WTC11 (cell line): ENCODE measurements at regions not wholly inside any gene's neighbourhood (a gene's known extent, or its start where the extent isn't known, plus 50 kb on each side); places are given as distances from the start of the nearest gene placed in this dataset.
A peak's percentile ranks its signal among the peaks of the same experiment; 100 is the strongest.

Experiments
- ATAC-seq: fragments of 200-7000 bp; cut with Tn5 transposase; 2 replicates; pipeline ENCODE4 v1.10.0; 2021; ENCODE audit warnings: mild to moderate bottlenecking, moderate library complexity
- CTCF ChIA-PET: fragments of 300-600 bp; sonication (Branson Sonifier 250); formaldehyde crosslinking; loops from one replicate; lab custom pipeline; 2021; ENCODE audit warnings: antibody characterized with exemption; lab: Charles Lee
- POLR2A ChIA-PET: fragments of 350-600 bp; sonication (Branson Sonifier 250); formaldehyde crosslinking; loops from one replicate; lab custom pipeline; 2021; ENCODE audit warnings: antibody characterized with exemption; lab: Charles Lee
- DNase-seq: peaks from one replicate; pipeline ENCODE4 v3.0.0; 2021; ENCODE audit warnings: low spot score
- H3K27ac Mint-ChIP-seq: 2 replicates; pipeline ENCODE4 v1.8.0; 2021; ENCODE audit warnings: mixed read lengths
- H3K27me3 Mint-ChIP-seq: 2 replicates; pipeline ENCODE4 v1.8.0; 2021; ENCODE audit warnings: low read depth, mild to moderate bottlenecking, moderate library complexity, mixed read lengths
- H3K36me3 Mint-ChIP-seq: 2 replicates; pipeline ENCODE4 v1.8.0; 2021; ENCODE audit warnings: mixed read lengths
- H3K4me1 Mint-ChIP-seq: 2 replicates; pipeline ENCODE4 v1.8.0; 2022; ENCODE audit warnings: mixed read lengths
- H3K4me3 Mint-ChIP-seq: 2 replicates; pipeline ENCODE4 v1.8.0; 2021; ENCODE audit warnings: mild to moderate bottlenecking, moderate library complexity, mixed read lengths
- H3K9me3 Mint-ChIP-seq: 2 replicates; pipeline ENCODE4 v1.8.0; 2021; ENCODE audit warnings: mixed read lengths
- FOXK1 ChIP-seq: sonication (generic); formaldehyde crosslinking; IDR thresholded peaks from 2 replicates; pipeline ENCODE4 v1.8.0; 2022; ENCODE audit warnings: mild to moderate bottlenecking, moderate library complexity, missing genetic modification reagents
- JAZF1 ChIP-seq: fragments of 250-450 bp; sonication (Bioruptor Pico); IDR thresholded peaks from 2 replicates; pipeline ENCODE4 v1.9.0; 2021; ENCODE audit warnings: moderate library complexity, mild to moderate bottlenecking, inconsistent platforms
- JUN ChIP-seq: sonication (generic); formaldehyde crosslinking; IDR thresholded peaks from 2 replicates; pipeline ENCODE4 v1.8.0; 2023; ENCODE audit warnings: mild to moderate bottlenecking, missing genetic modification reagents
- NFE2L1 ChIP-seq: sonication (generic); formaldehyde crosslinking; IDR thresholded peaks from 2 replicates; pipeline ENCODE4 v1.8.1; 2023; ENCODE audit warnings: missing genetic modification reagents
- NR3C1 ChIP-seq: sonication (generic); formaldehyde crosslinking; conservative IDR thresholded peaks from 2 replicates; pipeline ENCODE4 v1.8.1; 2023; ENCODE audit warnings: low read depth, mild to moderate bottlenecking, missing genetic modification reagents
- SOX15 ChIP-seq: fragments of 250-450 bp; sonication (Bioruptor Pico); IDR thresholded peaks from 2 replicates; pipeline ENCODE4 v1.9.0; 2021; ENCODE audit warnings: mild to moderate bottlenecking
- ZBTB21 ChIP-seq: sonication (generic); formaldehyde crosslinking; IDR thresholded peaks from 2 replicates; pipeline ENCODE4 v1.8.1; 2023; ENCODE audit warnings: mild to moderate bottlenecking, missing genetic modification reagents, borderline replicate concordance
- ZNF138 ChIP-seq: sonication (generic); formaldehyde crosslinking; conservative IDR thresholded peaks from 2 replicates; pipeline ENCODE4 v1.8.1; 2022; ENCODE audit warnings: mild to moderate bottlenecking, moderate library complexity, missing genetic modification reagents
- ZNF317 ChIP-seq: sonication (generic); formaldehyde crosslinking; IDR thresholded peaks from 2 replicates; pipeline ENCODE4 v1.8.1; 2023; ENCODE audit warnings: low read depth, mild to moderate bottlenecking, moderate library complexity, missing genetic modification reagents, borderline replicate concordance
- TF ChIP-seq, protein P1 (sequence below): sonication (generic); formaldehyde crosslinking; conservative IDR thresholded peaks from 2 replicates; pipeline ENCODE4 v1.8.1; 2023; ENCODE audit warnings: mild to moderate bottlenecking, low read depth, missing genetic modification reagents, moderate library complexity
- TF ChIP-seq, protein P2 (sequence below): sonication (generic); formaldehyde crosslinking; IDR thresholded peaks from 2 replicates; pipeline ENCODE4 v1.8.1; 2022; ENCODE audit warnings: mild to moderate bottlenecking, moderate library complexity, missing genetic modification reagents
- TF ChIP-seq, protein P3 (sequence below): sonication (generic); formaldehyde crosslinking; IDR thresholded peaks from 2 replicates; pipeline ENCODE4 v1.8.0; 2023; ENCODE audit warnings: mild to moderate bottlenecking, missing genetic modification reagents
- TF ChIP-seq, protein P4 (sequence below): sonication (generic); formaldehyde crosslinking; IDR thresholded peaks from 2 replicates; pipeline ENCODE4 v1.8.1; 2022; ENCODE audit warnings: low read depth, missing genetic modification reagents, borderline replicate concordance
- TF ChIP-seq, protein P5 (sequence below): sonication (generic); formaldehyde crosslinking; IDR thresholded peaks from 2 replicates; pipeline ENCODE4 v1.8.1; 2023; ENCODE audit warnings: mild to moderate bottlenecking, missing genetic modification reagents, borderline replicate concordance
- TF ChIP-seq, protein P6 (sequence below): fragments of 250-450 bp; sonication (Bioruptor Pico); IDR thresholded peaks from 2 replicates; pipeline ENCODE4 v2.1.2; 2022; ENCODE audit warnings: mild to moderate bottlenecking, moderate library complexity
- TF ChIP-seq, protein P7 (sequence below): fragments of 250-450 bp; sonication (Bioruptor Pico); conservative IDR thresholded peaks from 2 replicates; pipeline ENCODE4 v1.9.0; 2021; ENCODE audit warnings: mild to moderate bottlenecking
- TF ChIP-seq, protein P8 (sequence below): sonication (generic); formaldehyde crosslinking; IDR thresholded peaks from 2 replicates; pipeline ENCODE4 v1.8.1; 2023; ENCODE audit warnings: mild to moderate bottlenecking, missing genetic modification reagents
- TF ChIP-seq, protein P9 (sequence below): sonication (generic); formaldehyde crosslinking; IDR thresholded peaks from 2 replicates; pipeline ENCODE4 v1.8.0; 2023; ENCODE audit warnings: missing genetic modification reagents

DNA sequence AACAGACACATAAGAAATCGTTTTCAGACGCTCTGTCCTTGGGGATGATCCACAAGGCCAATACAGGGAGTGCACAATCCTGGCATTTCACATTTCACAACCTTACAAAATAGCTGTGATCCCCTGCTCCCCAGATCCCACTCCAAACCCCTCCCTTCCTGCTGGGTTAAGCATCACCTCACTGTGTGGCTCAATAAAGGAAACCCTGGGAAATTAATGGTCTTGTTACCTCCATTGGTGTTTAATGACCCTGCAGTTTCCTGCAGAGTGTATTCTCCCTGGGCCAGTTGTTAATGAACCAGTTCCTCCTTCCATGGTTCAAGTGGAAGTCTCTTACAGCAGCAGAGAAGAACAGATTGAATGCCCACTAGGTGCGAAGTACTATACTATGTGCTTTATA lies 334.7 kb downstream of the OMA1 start:
- CTCF ChIA-PET, result no interaction called here
- no peak for TF ChIP-seq NFE2L1 (CRISPR knock-in tag)
- no peak for TF ChIP-seq NR3C1 (CRISPR knock-in tag)
- TF ChIP-seq, protein P1, sequence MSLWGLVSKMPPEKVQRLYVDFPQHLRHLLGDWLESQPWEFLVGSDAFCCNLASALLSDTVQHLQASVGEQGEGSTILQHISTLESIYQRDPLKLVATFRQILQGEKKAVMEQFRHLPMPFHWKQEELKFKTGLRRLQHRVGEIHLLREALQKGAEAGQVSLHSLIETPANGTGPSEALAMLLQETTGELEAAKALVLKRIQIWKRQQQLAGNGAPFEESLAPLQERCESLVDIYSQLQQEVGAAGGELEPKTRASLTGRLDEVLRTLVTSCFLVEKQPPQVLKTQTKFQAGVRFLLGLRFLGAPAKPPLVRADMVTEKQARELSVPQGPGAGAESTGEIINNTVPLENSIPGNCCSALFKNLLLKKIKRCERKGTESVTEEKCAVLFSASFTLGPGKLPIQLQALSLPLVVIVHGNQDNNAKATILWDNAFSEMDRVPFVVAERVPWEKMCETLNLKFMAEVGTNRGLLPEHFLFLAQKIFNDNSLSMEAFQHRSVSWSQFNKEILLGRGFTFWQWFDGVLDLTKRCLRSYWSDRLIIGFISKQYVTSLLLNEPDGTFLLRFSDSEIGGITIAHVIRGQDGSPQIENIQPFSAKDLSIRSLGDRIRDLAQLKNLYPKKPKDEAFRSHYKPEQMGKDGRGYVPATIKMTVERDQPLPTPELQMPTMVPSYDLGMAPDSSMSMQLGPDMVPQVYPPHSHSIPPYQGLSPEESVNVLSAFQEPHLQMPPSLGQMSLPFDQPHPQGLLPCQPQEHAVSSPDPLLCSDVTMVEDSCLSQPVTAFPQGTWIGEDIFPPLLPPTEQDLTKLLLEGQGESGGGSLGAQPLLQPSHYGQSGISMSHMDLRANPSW (CRISPR knock-in tag), result no peak
- TF ChIP-seq, protein P2, sequence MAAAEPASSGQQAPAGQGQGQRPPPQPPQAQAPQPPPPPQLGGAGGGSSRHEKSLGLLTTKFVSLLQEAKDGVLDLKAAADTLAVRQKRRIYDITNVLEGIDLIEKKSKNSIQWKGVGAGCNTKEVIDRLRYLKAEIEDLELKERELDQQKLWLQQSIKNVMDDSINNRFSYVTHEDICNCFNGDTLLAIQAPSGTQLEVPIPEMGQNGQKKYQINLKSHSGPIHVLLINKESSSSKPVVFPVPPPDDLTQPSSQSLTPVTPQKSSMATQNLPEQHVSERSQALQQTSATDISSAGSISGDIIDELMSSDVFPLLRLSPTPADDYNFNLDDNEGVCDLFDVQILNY (CRISPR knock-in tag), result no peak
- no peak for TF ChIP-seq ZNF317
- TF ChIP-seq, protein P3, sequence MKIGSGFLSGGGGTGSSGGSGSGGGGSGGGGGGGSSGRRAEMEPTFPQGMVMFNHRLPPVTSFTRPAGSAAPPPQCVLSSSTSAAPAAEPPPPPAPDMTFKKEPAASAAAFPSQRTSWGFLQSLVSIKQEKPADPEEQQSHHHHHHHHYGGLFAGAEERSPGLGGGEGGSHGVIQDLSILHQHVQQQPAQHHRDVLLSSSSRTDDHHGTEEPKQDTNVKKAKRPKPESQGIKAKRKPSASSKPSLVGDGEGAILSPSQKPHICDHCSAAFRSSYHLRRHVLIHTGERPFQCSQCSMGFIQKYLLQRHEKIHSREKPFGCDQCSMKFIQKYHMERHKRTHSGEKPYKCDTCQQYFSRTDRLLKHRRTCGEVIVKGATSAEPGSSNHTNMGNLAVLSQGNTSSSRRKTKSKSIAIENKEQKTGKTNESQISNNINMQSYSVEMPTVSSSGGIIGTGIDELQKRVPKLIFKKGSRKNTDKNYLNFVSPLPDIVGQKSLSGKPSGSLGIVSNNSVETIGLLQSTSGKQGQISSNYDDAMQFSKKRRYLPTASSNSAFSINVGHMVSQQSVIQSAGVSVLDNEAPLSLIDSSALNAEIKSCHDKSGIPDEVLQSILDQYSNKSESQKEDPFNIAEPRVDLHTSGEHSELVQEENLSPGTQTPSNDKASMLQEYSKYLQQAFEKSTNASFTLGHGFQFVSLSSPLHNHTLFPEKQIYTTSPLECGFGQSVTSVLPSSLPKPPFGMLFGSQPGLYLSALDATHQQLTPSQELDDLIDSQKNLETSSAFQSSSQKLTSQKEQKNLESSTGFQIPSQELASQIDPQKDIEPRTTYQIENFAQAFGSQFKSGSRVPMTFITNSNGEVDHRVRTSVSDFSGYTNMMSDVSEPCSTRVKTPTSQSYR (CRISPR knock-in tag), result no peak
- TF ChIP-seq JUN (CRISPR knock-in tag), result no peak
- TF ChIP-seq JAZF1 (CRISPR knock-in tag), result no peak
- TF ChIP-seq, protein P4, sequence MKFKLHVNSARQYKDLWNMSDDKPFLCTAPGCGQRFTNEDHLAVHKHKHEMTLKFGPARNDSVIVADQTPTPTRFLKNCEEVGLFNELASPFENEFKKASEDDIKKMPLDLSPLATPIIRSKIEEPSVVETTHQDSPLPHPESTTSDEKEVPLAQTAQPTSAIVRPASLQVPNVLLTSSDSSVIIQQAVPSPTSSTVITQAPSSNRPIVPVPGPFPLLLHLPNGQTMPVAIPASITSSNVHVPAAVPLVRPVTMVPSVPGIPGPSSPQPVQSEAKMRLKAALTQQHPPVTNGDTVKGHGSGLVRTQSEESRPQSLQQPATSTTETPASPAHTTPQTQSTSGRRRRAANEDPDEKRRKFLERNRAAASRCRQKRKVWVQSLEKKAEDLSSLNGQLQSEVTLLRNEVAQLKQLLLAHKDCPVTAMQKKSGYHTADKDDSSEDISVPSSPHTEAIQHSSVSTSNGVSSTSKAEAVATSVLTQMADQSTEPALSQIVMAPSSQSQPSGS (CRISPR knock-in tag), result no peak
- TF ChIP-seq, protein P5, sequence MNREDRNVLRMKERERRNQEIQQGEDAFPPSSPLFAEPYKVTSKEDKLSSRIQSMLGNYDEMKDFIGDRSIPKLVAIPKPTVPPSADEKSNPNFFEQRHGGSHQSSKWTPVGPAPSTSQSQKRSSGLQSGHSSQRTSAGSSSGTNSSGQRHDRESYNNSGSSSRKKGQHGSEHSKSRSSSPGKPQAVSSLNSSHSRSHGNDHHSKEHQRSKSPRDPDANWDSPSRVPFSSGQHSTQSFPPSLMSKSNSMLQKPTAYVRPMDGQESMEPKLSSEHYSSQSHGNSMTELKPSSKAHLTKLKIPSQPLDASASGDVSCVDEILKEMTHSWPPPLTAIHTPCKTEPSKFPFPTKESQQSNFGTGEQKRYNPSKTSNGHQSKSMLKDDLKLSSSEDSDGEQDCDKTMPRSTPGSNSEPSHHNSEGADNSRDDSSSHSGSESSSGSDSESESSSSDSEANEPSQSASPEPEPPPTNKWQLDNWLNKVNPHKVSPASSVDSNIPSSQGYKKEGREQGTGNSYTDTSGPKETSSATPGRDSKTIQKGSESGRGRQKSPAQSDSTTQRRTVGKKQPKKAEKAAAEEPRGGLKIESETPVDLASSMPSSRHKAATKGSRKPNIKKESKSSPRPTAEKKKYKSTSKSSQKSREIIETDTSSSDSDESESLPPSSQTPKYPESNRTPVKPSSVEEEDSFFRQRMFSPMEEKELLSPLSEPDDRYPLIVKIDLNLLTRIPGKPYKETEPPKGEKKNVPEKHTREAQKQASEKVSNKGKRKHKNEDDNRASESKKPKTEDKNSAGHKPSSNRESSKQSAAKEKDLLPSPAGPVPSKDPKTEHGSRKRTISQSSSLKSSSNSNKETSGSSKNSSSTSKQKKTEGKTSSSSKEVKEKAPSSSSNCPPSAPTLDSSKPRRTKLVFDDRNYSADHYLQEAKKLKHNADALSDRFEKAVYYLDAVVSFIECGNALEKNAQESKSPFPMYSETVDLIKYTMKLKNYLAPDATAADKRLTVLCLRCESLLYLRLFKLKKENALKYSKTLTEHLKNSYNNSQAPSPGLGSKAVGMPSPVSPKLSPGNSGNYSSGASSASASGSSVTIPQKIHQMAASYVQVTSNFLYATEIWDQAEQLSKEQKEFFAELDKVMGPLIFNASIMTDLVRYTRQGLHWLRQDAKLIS (CRISPR knock-in tag), result no peak
- TF ChIP-seq SOX15 (CRISPR knock-in tag), result no peak
- TF ChIP-seq, protein P6, sequence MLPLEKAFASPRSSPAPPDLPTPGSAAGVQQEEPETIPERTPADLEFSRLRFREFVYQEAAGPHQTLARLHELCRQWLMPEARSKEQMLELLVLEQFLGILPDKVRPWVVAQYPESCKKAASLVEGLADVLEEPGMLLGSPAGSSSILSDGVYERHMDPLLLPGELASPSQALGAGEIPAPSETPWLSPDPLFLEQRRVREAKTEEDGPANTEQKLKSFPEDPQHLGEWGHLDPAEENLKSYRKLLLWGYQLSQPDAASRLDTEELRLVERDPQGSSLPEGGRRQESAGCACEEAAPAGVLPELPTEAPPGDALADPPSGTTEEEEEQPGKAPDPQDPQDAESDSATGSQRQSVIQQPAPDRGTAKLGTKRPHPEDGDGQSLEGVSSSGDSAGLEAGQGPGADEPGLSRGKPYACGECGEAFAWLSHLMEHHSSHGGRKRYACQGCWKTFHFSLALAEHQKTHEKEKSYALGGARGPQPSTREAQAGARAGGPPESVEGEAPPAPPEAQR, result no peak
- TF ChIP-seq, protein P7, sequence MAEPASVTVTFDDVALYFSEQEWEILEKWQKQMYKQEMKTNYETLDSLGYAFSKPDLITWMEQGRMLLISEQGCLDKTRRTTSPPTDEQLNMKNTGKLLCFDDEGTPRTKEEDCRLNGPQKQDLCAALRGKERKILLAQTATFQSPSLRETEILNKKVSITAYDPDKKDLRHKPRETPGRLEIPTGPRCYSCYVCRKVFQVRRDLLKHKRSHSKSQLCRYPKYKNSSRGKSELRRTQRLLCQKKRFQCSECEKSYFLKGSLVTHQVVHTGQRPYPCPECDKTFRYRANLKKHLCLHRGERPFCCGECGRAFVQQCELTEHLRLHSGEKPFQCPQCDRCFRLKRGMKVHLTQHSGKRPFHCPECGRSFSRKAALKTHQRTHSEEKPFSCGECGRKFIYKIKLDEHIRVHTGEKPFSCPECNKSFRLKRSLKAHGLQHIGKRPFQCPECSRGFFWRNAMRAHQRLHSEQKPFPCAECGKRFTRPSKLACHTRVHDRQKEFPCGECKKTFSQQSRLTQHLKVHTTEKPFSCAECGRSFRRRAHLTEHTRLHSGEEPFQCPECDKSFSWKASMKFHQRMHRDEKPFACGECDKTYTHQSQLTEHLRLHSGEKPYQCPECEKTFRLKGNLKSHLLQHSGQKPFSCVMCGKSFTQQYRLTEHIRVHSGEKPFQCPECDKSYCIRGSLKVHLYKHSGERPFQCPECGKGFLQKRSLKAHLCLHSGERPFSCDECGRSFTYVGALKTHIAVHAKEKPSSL, result no peak
- no peak for TF ChIP-seq ZNF138 (CRISPR knock-in tag)
- TF ChIP-seq, protein P8, sequence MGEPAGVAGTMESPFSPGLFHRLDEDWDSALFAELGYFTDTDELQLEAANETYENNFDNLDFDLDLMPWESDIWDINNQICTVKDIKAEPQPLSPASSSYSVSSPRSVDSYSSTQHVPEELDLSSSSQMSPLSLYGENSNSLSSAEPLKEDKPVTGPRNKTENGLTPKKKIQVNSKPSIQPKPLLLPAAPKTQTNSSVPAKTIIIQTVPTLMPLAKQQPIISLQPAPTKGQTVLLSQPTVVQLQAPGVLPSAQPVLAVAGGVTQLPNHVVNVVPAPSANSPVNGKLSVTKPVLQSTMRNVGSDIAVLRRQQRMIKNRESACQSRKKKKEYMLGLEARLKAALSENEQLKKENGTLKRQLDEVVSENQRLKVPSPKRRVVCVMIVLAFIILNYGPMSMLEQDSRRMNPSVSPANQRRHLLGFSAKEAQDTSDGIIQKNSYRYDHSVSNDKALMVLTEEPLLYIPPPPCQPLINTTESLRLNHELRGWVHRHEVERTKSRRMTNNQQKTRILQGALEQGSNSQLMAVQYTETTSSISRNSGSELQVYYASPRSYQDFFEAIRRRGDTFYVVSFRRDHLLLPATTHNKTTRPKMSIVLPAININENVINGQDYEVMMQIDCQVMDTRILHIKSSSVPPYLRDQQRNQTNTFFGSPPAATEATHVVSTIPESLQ, result no peak
- TF ChIP-seq ZBTB21 (CRISPR knock-in tag), result no peak
- TF ChIP-seq FOXK1 (CRISPR knock-in tag), result no peak
- TF ChIP-seq, protein P9, sequence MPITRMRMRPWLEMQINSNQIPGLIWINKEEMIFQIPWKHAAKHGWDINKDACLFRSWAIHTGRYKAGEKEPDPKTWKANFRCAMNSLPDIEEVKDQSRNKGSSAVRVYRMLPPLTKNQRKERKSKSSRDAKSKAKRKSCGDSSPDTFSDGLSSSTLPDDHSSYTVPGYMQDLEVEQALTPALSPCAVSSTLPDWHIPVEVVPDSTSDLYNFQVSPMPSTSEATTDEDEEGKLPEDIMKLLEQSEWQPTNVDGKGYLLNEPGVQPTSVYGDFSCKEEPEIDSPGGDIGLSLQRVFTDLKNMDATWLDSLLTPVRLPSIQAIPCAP (CRISPR knock-in tag), result no peak
- no peak for DNase-seq
- ATAC-seq, result peak; percentile 76
- POLR2A ChIA-PET, result no interaction called here
- H3K27me3 Mint-ChIP-seq, result peaks cover 46% of the 10 kb centered on the region
- no peak overlapping the region for H3K27ac Mint-ChIP-seq
- H3K4me3 Mint-ChIP-seq, result no peak overlapping the region
- H3K36me3 Mint-ChIP-seq, result 0 out of 2 replicates have a peak, but pooled peaks cover 3% of the 10 kb centered on the region
- H3K9me3 Mint-ChIP-seq, result peaks cover 9% of the 10 kb centered on the region; the same call in 1 of the 2 replicates
- H3K4me1 Mint-ChIP-seq, result peaks cover 19% of the 10 kb centered on the region
